Thoracic aorta (tissue), 2 donors: ENCODE measurements at regions not wholly inside any gene's neighbourhood (a gene's known extent, or its start where the extent isn't known, plus 50 kb on each side); places are given as distances from the start of the nearest gene placed in this dataset.

ENCODE experiments used
- ATAC-seq: fragments of 150-250 bp; one replicate; pipeline ENCODE4 v1.8.0; 2017; ENCODE audit warnings: low read depth; ENCODE audit not compliant: insufficient number of reproducible peaks, low FRiP score
- DNase-seq: peaks from one replicate; pipeline ENCODE4 v3.0.0-alpha.2; 2020; ENCODE audit warnings: low spot score
- H3K27ac ChIP-seq, 2 donors: fragments of 200-600 bp; sonication (generic); 1 replicate in 1 of 2; 2 replicates in 1 of 2; pipeline ENCODE4 v1.5.1; 2016; ENCODE audit warnings: mild to moderate bottlenecking in 2 of 2, moderate library complexity in 2 of 2
- H3K27me3 ChIP-seq: fragments of 200-600 bp; sonication (generic); replicated peaks from 2 replicates; pipeline ENCODE4 v1.6.0; 2016; ENCODE audit warnings: mild to moderate bottlenecking; ENCODE audit not compliant: insufficient read depth
- H3K36me3 ChIP-seq: fragments of 200-600 bp; sonication (generic); one replicate; pipeline ENCODE4 v1.5.1; 2016
- H3K4me1 ChIP-seq, 2 donors: fragments of 200-600 bp; sonication (generic); 1 replicate in 1 of 2; 2 replicates in 1 of 2; pipeline versions ENCODE4 v1.5.1 to v1.6.0; 2016; ENCODE audit warnings: low read depth in 2 of 2, mild to moderate bottlenecking in 1 of 2; ENCODE audit not compliant: control insufficient read depth in 1 of 2
- H3K4me3 ChIP-seq: fragments of 200-600 bp; sonication (generic); 2 replicates; pipeline ENCODE4 v1.5.1; 2016; ENCODE audit warnings: mild to moderate bottlenecking
- H3K9me3 ChIP-seq: fragments of 200-600 bp; sonication (generic); 2 replicates; pipeline ENCODE4 v1.5.1; 2016
- TF ChIP-seq, protein P1 (sequence below): fragments of 200-600 bp; sonication (generic); IDR thresholded peaks from one replicate; pipeline ENCODE4 v1.5.1; 2019; ENCODE audit warnings: antibody characterized with exemption

GRCh38 chr2:129661935-129662334 is 317.5 kb upstream of the RAB6C start:
- Histone ChIP-seq H3K4me3 (no peak overlapping the region), H3K4me1 (no peaks in the 10 kb centered on the region), H3K36me3 (no peaks in the 10 kb centered on the region), H3K9me3 (no peaks in the 10 kb centered on the region), H3K27me3 (no peaks in the 10 kb centered on the region), H3K27ac (no peak overlapping the region)
- TF ChIP-seq, protein P1, sequence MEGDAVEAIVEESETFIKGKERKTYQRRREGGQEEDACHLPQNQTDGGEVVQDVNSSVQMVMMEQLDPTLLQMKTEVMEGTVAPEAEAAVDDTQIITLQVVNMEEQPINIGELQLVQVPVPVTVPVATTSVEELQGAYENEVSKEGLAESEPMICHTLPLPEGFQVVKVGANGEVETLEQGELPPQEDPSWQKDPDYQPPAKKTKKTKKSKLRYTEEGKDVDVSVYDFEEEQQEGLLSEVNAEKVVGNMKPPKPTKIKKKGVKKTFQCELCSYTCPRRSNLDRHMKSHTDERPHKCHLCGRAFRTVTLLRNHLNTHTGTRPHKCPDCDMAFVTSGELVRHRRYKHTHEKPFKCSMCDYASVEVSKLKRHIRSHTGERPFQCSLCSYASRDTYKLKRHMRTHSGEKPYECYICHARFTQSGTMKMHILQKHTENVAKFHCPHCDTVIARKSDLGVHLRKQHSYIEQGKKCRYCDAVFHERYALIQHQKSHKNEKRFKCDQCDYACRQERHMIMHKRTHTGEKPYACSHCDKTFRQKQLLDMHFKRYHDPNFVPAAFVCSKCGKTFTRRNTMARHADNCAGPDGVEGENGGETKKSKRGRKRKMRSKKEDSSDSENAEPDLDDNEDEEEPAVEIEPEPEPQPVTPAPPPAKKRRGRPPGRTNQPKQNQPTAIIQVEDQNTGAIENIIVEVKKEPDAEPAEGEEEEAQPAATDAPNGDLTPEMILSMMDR, result no peak
- no peak for ATAC-seq
- DNase-seq, result no peak

DNA sequence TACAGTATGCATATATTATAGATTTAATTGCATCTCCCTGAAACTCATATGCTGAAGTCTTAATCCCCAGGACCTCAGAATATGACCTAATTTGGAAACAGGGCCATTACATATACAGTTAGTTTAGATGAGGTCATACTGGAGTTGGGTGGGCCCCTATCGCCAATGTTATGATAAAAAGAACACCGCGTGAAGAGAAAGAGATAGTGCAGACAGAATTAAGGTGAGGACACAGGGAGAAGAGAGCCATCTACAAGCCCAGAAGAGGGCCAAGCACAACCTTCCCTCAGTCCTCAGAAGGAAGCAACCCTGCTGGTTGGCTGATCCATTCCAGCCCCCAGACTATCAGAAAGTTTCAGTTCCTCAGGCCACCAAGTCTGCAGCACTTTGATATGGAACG is 311.9 kb upstream of the RAB6C start:
- Histone ChIP-seq H3K27ac (no peak overlapping the region), H3K4me1 (no peaks in the 10 kb centered on the region), H3K36me3 (no peaks in the 10 kb centered on the region), H3K4me3 (no peak overlapping the region), H3K9me3 (no peaks in the 10 kb centered on the region), H3K27me3 (no peaks in the 10 kb centered on the region)
- TF ChIP-seq, protein P1, result no peak
- DNase-seq (no peak), ATAC-seq (no peak)

DNA sequence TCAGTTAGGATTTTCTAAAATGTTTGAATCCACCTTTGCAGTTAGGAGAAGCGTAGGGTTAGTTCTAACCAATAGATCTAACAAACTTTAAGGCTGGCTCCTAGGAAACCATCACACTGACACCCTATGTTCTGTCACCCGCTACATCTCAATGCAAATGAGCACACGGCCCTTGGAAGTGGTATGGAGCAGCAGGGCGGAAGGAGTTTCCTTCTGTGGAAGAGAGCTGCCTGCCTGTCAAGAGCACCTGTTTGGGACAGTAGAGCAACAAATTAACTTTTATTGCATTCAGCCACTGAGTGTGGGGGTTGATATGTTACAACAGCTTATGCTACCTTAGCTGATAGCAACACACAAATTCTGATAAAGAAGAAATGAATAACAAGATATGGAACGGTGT is 306.9 kb upstream of the RAB6C start:
- no peaks in the 10 kb centered on the region for H3K36me3 ChIP-seq
- DNase-seq (no peak), ATAC-seq (no peak)
- TF ChIP-seq, protein P1, result no peak
- no peaks in the 10 kb centered on the region for H3K4me1 ChIP-seq
- H3K9me3 ChIP-seq, result no peaks in the 10 kb centered on the region
- H3K27me3 ChIP-seq, result no peaks in the 10 kb centered on the region
- no peak overlapping the region for H3K4me3 ChIP-seq
- no peak overlapping the region for H3K27ac ChIP-seq

DNA sequence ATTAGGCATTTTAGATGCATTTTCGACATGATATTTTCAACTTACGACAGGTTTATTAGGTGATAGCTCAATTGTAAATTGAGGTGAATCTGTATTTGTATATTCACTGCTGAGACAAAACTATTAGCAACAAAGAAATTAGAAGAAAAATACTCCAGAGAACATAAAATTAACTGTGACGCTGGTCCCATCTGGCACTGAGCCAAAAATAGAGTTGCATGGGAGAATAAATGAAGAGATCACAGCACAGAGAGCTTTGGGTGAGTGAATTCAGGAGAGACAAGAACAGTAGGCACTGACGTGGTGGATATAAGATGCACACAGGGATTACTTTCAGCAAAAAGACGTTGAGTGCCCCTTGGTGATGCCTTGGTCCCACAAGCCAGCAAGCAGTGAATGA is 306.2 kb upstream of the RAB6C start:
- TF ChIP-seq, protein P1, result no peak
- Histone ChIP-seq H3K4me1 (no peaks in the 10 kb centered on the region), H3K4me3 (no peak overlapping the region), H3K9me3 (no peaks in the 10 kb centered on the region), H3K27me3 (no peaks in the 10 kb centered on the region), H3K36me3 (no peaks in the 10 kb centered on the region), H3K27ac (no peak overlapping the region)
- ATAC-seq, result no peak
- no peak for DNase-seq

DNA sequence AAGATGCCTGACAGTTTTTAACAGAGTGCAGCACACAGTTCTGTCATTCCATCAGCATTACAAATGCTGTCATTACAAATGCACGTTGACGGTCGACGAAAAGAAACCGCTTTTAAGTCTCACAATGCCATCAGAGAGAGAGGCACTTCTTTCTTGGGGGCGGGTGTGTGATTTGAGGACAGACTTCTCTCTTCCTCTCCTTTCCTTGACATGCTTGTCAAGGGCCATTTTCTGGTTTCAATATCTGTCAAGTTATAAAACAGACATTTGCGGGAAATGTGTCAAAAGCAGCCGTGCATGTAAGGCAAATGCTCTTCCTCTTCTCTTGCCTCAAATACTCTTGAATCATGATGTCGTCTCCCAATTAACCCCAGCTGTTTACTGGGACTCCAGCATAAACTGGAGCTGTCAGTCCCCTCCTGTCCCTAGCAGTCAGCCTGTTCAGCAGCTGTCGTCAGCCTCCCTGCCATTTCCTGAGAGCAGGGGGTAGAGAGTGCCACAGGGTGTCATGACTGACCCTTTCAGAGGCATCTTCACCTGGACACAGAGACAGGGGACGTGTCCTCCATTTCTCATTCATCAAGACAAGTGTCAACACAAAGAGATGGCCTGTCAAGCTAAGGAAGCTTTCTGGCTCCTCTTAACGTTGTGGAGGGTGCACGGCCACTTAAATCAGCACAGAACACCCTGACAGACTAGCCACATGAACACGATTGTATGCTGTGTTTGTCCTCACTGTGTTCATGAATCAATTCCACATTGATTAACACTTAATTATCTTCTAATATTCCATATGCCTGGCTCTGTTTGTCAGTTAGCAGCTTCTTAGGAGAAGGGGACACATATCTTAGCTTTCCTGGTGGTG is 305.4 kb upstream of the RAB6C start:
- Histone ChIP-seq H3K9me3 (no peaks in the 10 kb centered on the region), H3K27ac (no peak overlapping the region), H3K4me1 (no peaks in the 10 kb centered on the region), H3K36me3 (no peaks in the 10 kb centered on the region), H3K4me3 (no peak overlapping the region), H3K27me3 (no peaks in the 10 kb centered on the region)
- ATAC-seq, result no peak
- TF ChIP-seq, protein P1, result no peak
- no peak for DNase-seq
